SU-DHL-6 (cell line): ENCODE measurements at regions not wholly inside any gene's neighbourhood (a gene's known extent, or its start where the extent isn't known, plus 50 kb on each side); places are given as distances from the start of the nearest gene placed in this dataset.

Experiments
- H2AFZ ChIP-seq: fragments of 200-600 bp; sonication (generic); 2 replicates; pipeline ENCODE4 v1.6.1; 2014; ENCODE audit warnings: low read depth, mild to moderate bottlenecking, moderate library complexity, mixed read lengths, antibody characterized with exemption, low read length; ENCODE audit not compliant: severe bottlenecking
- H3F3A ChIP-seq: fragments of 200-600 bp; shearing (Covaris generic); 2 replicates; pipeline ENCODE4 v1.6.0; 2016; ENCODE audit warnings: antibody characterized with exemption, mild to moderate bottlenecking; ENCODE audit not compliant: insufficient read depth
- H3K27ac ChIP-seq: fragments of 200-600 bp; sonication (generic); 2 replicates; pipeline ENCODE4 v1.5.1; 2016; ENCODE audit warnings: low read depth, mild to moderate bottlenecking, low read length, moderate library complexity, mixed read lengths
- H3K27me3 ChIP-seq: fragments of 200-600 bp; sonication (generic), shearing (Covaris generic); 2 replicates; pipeline ENCODE4 v1.6.0; 2014; ENCODE audit warnings: mild to moderate bottlenecking, low read length
- H3K36me3 ChIP-seq: fragments of 200-600 bp; sonication (generic); 2 replicates; pipeline ENCODE4 v1.6.1; 2014; ENCODE audit warnings: mild to moderate bottlenecking, low read length, mixed read lengths
- H3K4me2 ChIP-seq: fragments of 300-600, 200-600 bp; shearing (Covaris generic), sonication (generic); 2 replicates; pipeline ENCODE4 v1.6.0; 2014; ENCODE audit warnings: low read length, low read depth, mild to moderate bottlenecking; ENCODE audit not compliant: poor library complexity, severe bottlenecking
- H3K4me3 ChIP-seq: fragments of 200-600 bp; sonication (generic); 2 replicates; pipeline ENCODE4 v1.5.1; 2014; ENCODE audit warnings: antibody characterized with exemption, low read length, mild to moderate bottlenecking, mixed read lengths; ENCODE audit not compliant: insufficient read depth, poor library complexity, severe bottlenecking
- H3K79me2 ChIP-seq: fragments of 200-600 bp; sonication (generic); 2 replicates; pipeline ENCODE4 v1.6.1; 2014; ENCODE audit warnings: mild to moderate bottlenecking, low read length, moderate library complexity; ENCODE audit not compliant: insufficient read depth
- H3K9ac ChIP-seq: fragments of 200-600 bp; sonication (generic); 2 replicates; pipeline ENCODE4 v1.7.0; 2014; ENCODE audit warnings: mild to moderate bottlenecking, low read length
- H3K9me2 ChIP-seq: fragments of 200-600 bp; sonication (generic); replicated peaks from 2 replicates; pipeline ENCODE4 v1.6.1; 2014; ENCODE audit warnings: low read length; ENCODE audit not compliant: insufficient read depth
- H3K9me3 ChIP-seq: fragments of 200-600 bp; sonication (generic); 2 replicates; pipeline ENCODE4 v1.6.1; 2014; ENCODE audit warnings: low read length, mixed read lengths; ENCODE audit not compliant: insufficient read depth
- H4K20me1 ChIP-seq: fragments of 200-600 bp; sonication (generic); 2 replicates; pipeline ENCODE4 v1.6.1; 2014; ENCODE audit warnings: low read depth, mild to moderate bottlenecking, antibody characterized with exemption, low read length, moderate library complexity, mixed read lengths
- CTCF ChIP-seq: fragments of 200-600 bp; sonication (generic); IDR thresholded peaks from one replicate; pipeline ENCODE4 v1.5.1; 2017; ENCODE audit warnings: antibody characterized with exemption, mild to moderate bottlenecking, low read length, moderate library complexity; ENCODE audit not compliant: insufficient read depth, poor library complexity, severe bottlenecking
- EZH2phosphoT487 ChIP-seq: fragments of 200-600 bp; sonication (generic), shearing (Covaris generic); conservative IDR thresholded peaks from 2 replicates; pipeline ENCODE4 v1.6.1; 2018; ENCODE audit warnings: mild to moderate bottlenecking, antibody characterized with exemption, low read length, moderate library complexity, mixed read lengths

GRCh38 chr16:85984947-85985451 lies 86.0 kb downstream of the IRF8 start:
- H4K20me1 ChIP-seq = no peaks in the 10 kb centered on the region
- no peak overlapping the region for H3K4me2 ChIP-seq
- H3K4me3 ChIP-seq = no peak overlapping the region
- H3K27ac ChIP-seq = no peak overlapping the region
- H3K79me2 ChIP-seq = no peaks in the 10 kb centered on the region
- H3F3A ChIP-seq = peaks cover 23% of the 10 kb centered on the region
- H3K36me3 ChIP-seq = no peaks in the 10 kb centered on the region
- H3K27me3 ChIP-seq = no peaks in the 10 kb centered on the region
- TF ChIP-seq EZH2phosphoT487 = no peak
- no peak for TF ChIP-seq CTCF
- no peaks in the 10 kb centered on the region for H3K9me3 ChIP-seq
- H2AFZ ChIP-seq = no peak overlapping the region
- no peak overlapping the region for H3K9ac ChIP-seq
- H3K9me2 ChIP-seq = no peaks in the 10 kb centered on the region

- H3K4me2 ChIP-seq = peak overlapping the region; percentile 33
- H3K9me2 ChIP-seq = no peaks in the 10 kb centered on the region
- no peak for TF ChIP-seq CTCF
- no peak for TF ChIP-seq EZH2phosphoT487
- H3K9me3 ChIP-seq = no peaks in the 10 kb centered on the region
- no peaks in the 10 kb centered on the region for H3K79me2 ChIP-seq
- no peaks in the 10 kb centered on the region for H4K20me1 ChIP-seq
- H3K4me3 ChIP-seq = peak overlapping the region; percentile 13
- peak overlapping the region; percentile 31 for H3K9ac ChIP-seq
- peaks cover 43% of the 10 kb centered on the region for H3F3A ChIP-seq
- H3K27ac ChIP-seq = no peak overlapping the region
- no peaks in the 10 kb centered on the region for H3K36me3 ChIP-seq
- H3K27me3 ChIP-seq = no peaks in the 10 kb centered on the region
- H2AFZ ChIP-seq = no peak overlapping the region
Measured at GRCh38 chr16:85986931-85987749, 88.2 kb downstream of the IRF8 start.

- peak overlapping the region; percentile 92 for H3K27ac ChIP-seq
- H3K79me2 ChIP-seq = no peaks in the 10 kb centered on the region
- peak overlapping the region; percentile 52 for H3K4me2 ChIP-seq
- H3K9me3 ChIP-seq = no peaks in the 10 kb centered on the region
- H3F3A ChIP-seq = peaks cover 48% of the 10 kb centered on the region
- no peak overlapping the region for H3K4me3 ChIP-seq
- H3K9me2 ChIP-seq = no peaks in the 10 kb centered on the region
- H3K27me3 ChIP-seq = no peaks in the 10 kb centered on the region
- TF ChIP-seq CTCF (no peak), EZH2phosphoT487 (no peak)
- H2AFZ ChIP-seq = peak overlapping the region; percentile 30
- peak overlapping the region; percentile 45 for H3K9ac ChIP-seq
- H4K20me1 ChIP-seq = no peaks in the 10 kb centered on the region
- H3K36me3 ChIP-seq = no peaks in the 10 kb centered on the region
Measured at GRCh38 chr16:85987750-85988078, 88.8 kb downstream of the IRF8 start.
